OCI-LY7 (cell line): ENCODE measurements at regions not wholly inside any gene's neighbourhood (a gene's known extent, or its start where the extent isn't known, plus 50 kb on each side); places are given as distances from the start of the nearest gene placed in this dataset.

Experiments
- EZH2phosphoT487 ChIP-seq: fragments of 200-600 bp; sonication (generic); IDR thresholded peaks from 2 replicates; pipeline ENCODE4 v1.6.1; 2018; ENCODE audit warnings: low read depth, borderline replicate concordance, mild to moderate bottlenecking, mixed run types, antibody characterized with exemption, low read length, moderate library complexity, mixed read lengths
- TF ChIP-seq, protein P1 (sequence below): fragments of 200-600 bp; sonication (generic); conservative IDR thresholded peaks from 2 replicates; pipeline ENCODE4 v1.5.1; 2014; ENCODE audit warnings: mild to moderate bottlenecking, antibody characterized with exemption, low read length, moderate library complexity, mixed read lengths

DNA sequence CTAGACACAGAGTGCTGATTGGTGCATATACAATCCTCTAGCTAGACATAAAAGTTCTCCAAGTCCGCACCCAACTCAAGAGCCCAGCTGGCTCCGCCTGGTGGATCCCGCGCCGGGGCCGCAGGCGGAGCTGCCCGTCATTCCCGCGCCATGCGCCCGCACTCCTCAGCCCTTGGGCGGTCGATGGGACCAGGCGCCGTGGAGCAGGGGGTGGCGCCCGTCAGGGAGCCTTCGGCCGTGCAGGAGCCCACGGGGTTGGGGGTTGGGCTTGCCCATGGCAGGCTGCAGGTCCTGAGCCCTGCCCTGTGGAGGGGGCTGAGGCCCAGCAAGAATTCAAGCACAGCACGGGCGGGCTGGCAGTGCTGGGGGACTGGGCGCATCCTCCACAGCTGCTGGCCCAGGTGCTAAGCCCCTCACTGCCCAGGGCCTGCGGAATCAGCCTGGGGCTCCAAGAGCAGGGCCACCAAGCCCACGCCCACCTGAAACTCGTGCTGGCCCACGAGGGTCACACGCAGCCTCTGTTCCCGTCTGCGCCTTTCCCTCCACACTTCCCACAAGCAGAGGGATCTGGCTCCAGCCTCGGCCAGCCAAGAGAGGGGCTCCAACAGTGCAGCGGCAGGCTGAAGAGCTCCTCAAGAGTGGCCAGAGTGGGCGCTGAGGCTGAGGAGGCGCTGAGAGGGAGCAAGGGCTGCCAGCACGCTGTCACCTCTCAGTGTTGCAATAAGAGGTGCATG, 604.2 kb upstream of the POM121L12 start:
- no peak for TF ChIP-seq EZH2phosphoT487
- TF ChIP-seq, protein P1, sequence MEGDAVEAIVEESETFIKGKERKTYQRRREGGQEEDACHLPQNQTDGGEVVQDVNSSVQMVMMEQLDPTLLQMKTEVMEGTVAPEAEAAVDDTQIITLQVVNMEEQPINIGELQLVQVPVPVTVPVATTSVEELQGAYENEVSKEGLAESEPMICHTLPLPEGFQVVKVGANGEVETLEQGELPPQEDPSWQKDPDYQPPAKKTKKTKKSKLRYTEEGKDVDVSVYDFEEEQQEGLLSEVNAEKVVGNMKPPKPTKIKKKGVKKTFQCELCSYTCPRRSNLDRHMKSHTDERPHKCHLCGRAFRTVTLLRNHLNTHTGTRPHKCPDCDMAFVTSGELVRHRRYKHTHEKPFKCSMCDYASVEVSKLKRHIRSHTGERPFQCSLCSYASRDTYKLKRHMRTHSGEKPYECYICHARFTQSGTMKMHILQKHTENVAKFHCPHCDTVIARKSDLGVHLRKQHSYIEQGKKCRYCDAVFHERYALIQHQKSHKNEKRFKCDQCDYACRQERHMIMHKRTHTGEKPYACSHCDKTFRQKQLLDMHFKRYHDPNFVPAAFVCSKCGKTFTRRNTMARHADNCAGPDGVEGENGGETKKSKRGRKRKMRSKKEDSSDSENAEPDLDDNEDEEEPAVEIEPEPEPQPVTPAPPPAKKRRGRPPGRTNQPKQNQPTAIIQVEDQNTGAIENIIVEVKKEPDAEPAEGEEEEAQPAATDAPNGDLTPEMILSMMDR, result no peak
